ENCODE measurements at regions not wholly inside any gene's neighbourhood (a gene's known extent, or its start where the extent isn't known, plus 50 kb on each side); places are given as distances from the start of the nearest gene placed in this dataset.
"Not testable (repeated sequence)": the region's sequence is repeated elsewhere in the genome, so short reads cannot be mapped to it uniquely, and the experiment has no call there.

DNA sequence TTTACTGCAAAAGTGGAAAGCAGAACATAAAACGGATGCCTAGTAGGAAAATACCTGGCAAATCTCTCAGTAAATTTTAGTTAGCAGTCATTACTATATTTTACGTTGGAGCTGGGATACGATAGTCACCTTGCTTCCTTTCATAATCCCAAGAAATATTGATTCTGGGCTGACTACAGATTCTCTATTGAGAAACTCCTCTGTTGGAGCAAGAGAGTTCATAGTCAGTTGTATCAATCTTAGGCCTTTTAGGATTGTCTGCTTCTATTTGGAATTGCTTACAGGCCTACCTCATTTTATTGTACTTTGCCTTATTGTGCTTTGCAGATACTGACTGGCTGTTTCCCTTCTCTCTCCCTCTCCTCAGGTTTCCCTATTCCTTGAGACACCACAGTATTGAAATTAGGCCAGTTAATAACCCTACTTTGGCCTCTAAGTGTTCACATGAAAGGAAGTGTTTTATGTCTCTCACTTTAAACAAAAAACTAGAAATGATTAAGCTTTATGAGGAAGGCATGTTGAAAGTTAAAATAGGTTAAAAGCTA lies 233.7 kb upstream of the TARS1 start:
- Histone ChIP-seq H3K9ac (ENCODE audit: control insufficient read depth, extremely low read depth, insufficient read depth, low read length) (no peak overlapping the region), H3K36me3 (ENCODE audit: control insufficient read depth in 2 of 2, extremely low read depth in 1 of 2, insufficient read depth in 2 of 2, low read length in 2 of 2) (no peaks in the 10 kb centered on the region), H3K4me3 (ENCODE audit: control insufficient read depth in 2 of 3, extremely low read depth in 1 of 3, insufficient read depth in 2 of 3, low read depth in 1 of 3, low read length in 3 of 3) (no peak overlapping the region), H3K9me3 (ENCODE audit: control insufficient read depth, low read depth, low read length) (no peaks in the 10 kb centered on the region), H3K4me2 (ENCODE audit: control insufficient read depth, extremely low read depth, insufficient read depth, low read depth, low read length) (no peak overlapping the region), H3K4me1 (ENCODE audit: control insufficient read depth, extremely low read depth, insufficient read depth, low read length) (no peaks in the 10 kb centered on the region), H3K79me2 (ENCODE audit: control insufficient read depth, insufficient read depth, low read length) (no peaks in the 10 kb centered on the region), H3K27ac (ENCODE audit: control insufficient read depth, insufficient read depth, low read length) (no peak overlapping the region), H4K20me1 (ENCODE audit: control insufficient read depth, extremely low read depth, insufficient read depth, low read length) (no peaks in the 10 kb centered on the region), H2AFZ (ENCODE audit: control insufficient read depth, low read length) (no peak overlapping the region), H3K27me3 (ENCODE audit: control insufficient read depth, extremely low read depth, insufficient read depth, low read length) (no peaks in the 10 kb centered on the region), H3K9me1 (ENCODE audit: control insufficient read depth, extremely low read depth, insufficient read depth, low read length) (no peaks in the 10 kb centered on the region)
- TF ChIP-seq, protein P1, sequence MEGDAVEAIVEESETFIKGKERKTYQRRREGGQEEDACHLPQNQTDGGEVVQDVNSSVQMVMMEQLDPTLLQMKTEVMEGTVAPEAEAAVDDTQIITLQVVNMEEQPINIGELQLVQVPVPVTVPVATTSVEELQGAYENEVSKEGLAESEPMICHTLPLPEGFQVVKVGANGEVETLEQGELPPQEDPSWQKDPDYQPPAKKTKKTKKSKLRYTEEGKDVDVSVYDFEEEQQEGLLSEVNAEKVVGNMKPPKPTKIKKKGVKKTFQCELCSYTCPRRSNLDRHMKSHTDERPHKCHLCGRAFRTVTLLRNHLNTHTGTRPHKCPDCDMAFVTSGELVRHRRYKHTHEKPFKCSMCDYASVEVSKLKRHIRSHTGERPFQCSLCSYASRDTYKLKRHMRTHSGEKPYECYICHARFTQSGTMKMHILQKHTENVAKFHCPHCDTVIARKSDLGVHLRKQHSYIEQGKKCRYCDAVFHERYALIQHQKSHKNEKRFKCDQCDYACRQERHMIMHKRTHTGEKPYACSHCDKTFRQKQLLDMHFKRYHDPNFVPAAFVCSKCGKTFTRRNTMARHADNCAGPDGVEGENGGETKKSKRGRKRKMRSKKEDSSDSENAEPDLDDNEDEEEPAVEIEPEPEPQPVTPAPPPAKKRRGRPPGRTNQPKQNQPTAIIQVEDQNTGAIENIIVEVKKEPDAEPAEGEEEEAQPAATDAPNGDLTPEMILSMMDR (optimal IDR thresholded peaks at IDR 0.05 in 1 of 3, IDR thresholded peaks at IDR 0.05 in 1 of 3, conservative IDR thresholded peaks at IDR 0.05 in 1 of 3; ENCODE audit: extremely low read depth in 1 of 3, insufficient read depth in 2 of 3, low read length in 3 of 3): no peak
- TF ChIP-seq EZH2 (IDR thresholded peaks at IDR 0.05; ENCODE audit: low read length): no peak
- DNase-seq (ENCODE audit: low read depth, low spot score): no peak
- no peak for FAIRE-seq
- dilution Hi-C loops (cut with MboI; ENCODE audit: extremely low pct_ligation_motif_present, low sequenced_read_pairs): no loop called here

DNA sequence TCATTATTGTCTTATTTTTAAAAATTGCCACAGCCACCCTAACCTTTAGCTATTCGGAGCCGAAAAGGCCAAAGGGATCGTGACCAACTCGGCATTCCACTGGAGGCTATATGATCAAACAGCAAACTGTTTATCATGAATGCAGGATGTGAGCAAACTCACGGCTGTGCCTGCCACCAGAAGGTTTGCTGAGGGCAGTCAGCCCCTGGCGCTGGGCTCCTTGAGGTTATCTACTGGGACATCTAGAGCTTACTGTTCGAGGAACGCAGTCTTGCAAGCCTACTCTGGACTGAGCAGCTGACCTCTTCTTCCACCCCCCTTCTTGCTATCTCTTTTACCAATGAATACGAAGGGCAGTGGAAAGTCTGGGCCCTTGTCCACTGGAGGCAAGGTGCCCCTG lies 231.5 kb upstream of the TARS1 start:
- H4K20me1 ChIP-seq (ENCODE audit: control insufficient read depth, extremely low read depth, insufficient read depth, low read length): no peaks in the 10 kb centered on the region
- no peaks in the 10 kb centered on the region for H3K9me3 ChIP-seq (ENCODE audit: control insufficient read depth, low read depth, low read length)
- no peaks in the 10 kb centered on the region for H3K4me1 ChIP-seq (ENCODE audit: control insufficient read depth, extremely low read depth, insufficient read depth, low read length)
- no peak overlapping the region for H3K4me2 ChIP-seq (ENCODE audit: control insufficient read depth, extremely low read depth, insufficient read depth, low read depth, low read length)
- TF ChIP-seq, protein P1 (optimal IDR thresholded peaks at IDR 0.05 in 1 of 3, IDR thresholded peaks at IDR 0.05 in 1 of 3, conservative IDR thresholded peaks at IDR 0.05 in 1 of 3; ENCODE audit: extremely low read depth in 1 of 3, insufficient read depth in 2 of 3, low read length in 3 of 3): no peak
- TF ChIP-seq EZH2 (IDR thresholded peaks at IDR 0.05; ENCODE audit: low read length): no peak
- H2AFZ ChIP-seq (ENCODE audit: control insufficient read depth, low read length): no peak overlapping the region
- dilution Hi-C loops (cut with MboI; ENCODE audit: extremely low pct_ligation_motif_present, low sequenced_read_pairs): no loop called here
- no peak for DNase-seq (ENCODE audit: low read depth, low spot score)
- no peaks in the 10 kb centered on the region for H3K79me2 ChIP-seq (ENCODE audit: control insufficient read depth, insufficient read depth, low read length)
- FAIRE-seq: no peak
- no peaks in the 10 kb centered on the region for H3K9me1 ChIP-seq (ENCODE audit: control insufficient read depth, extremely low read depth, insufficient read depth, low read length)
- no peak overlapping the region for H3K4me3 ChIP-seq (ENCODE audit: control insufficient read depth in 2 of 3, extremely low read depth in 1 of 3, insufficient read depth in 2 of 3, low read depth in 1 of 3, low read length in 3 of 3)
- no peaks in the 10 kb centered on the region for H3K27me3 ChIP-seq (ENCODE audit: control insufficient read depth, extremely low read depth, insufficient read depth, low read length)
- no peak overlapping the region for H3K27ac ChIP-seq (ENCODE audit: control insufficient read depth, insufficient read depth, low read length)
- H3K36me3 ChIP-seq (ENCODE audit: control insufficient read depth in 2 of 2, extremely low read depth in 1 of 2, insufficient read depth in 2 of 2, low read length in 2 of 2): no peaks in the 10 kb centered on the region
- no peak overlapping the region for H3K9ac ChIP-seq (ENCODE audit: control insufficient read depth, extremely low read depth, insufficient read depth, low read length)

DNA sequence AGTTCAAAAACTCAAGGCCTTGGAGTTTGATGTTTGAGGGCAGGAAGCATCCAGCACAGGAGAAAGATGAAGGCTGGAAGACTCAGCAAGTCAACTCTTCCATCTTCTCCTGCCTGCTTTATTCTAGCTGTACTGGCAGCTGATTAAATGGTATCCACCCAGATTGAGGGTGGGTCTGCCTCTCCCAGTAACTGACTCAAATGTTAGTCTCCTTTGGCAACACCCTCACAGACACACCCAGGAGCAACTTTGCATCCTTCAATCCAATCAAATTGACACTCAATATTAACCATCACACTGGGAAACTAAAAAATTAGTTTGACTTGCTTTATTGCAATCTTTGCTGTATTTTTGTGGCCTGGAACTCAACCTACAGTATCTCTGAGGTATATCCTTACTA lies 230.5 kb upstream of the TARS1 start:
- H3K4me2 ChIP-seq (ENCODE audit: control insufficient read depth, extremely low read depth, insufficient read depth, low read depth, low read length); H3K27ac ChIP-seq (ENCODE audit: control insufficient read depth, insufficient read depth, low read length); H2AFZ ChIP-seq (ENCODE audit: control insufficient read depth, low read length); FAIRE-seq; H3K36me3 ChIP-seq (ENCODE audit: control insufficient read depth in 2 of 2, extremely low read depth in 1 of 2, insufficient read depth in 2 of 2, low read length in 2 of 2); H3K9ac ChIP-seq (ENCODE audit: control insufficient read depth, extremely low read depth, insufficient read depth, low read length); dilution Hi-C loops (cut with MboI; ENCODE audit: extremely low pct_ligation_motif_present, low sequenced_read_pairs); H3K27me3 ChIP-seq (ENCODE audit: control insufficient read depth, extremely low read depth, insufficient read depth, low read length); H3K4me1 ChIP-seq (ENCODE audit: control insufficient read depth, extremely low read depth, insufficient read depth, low read length); H3K4me3 ChIP-seq (ENCODE audit: control insufficient read depth in 2 of 3, extremely low read depth in 1 of 3, insufficient read depth in 2 of 3, low read depth in 1 of 3, low read length in 3 of 3); H3K9me1 ChIP-seq (ENCODE audit: control insufficient read depth, extremely low read depth, insufficient read depth, low read length); H3K79me2 ChIP-seq (ENCODE audit: control insufficient read depth, insufficient read depth, low read length); H3K9me3 ChIP-seq (ENCODE audit: control insufficient read depth, low read depth, low read length); DNase-seq (ENCODE audit: low read depth, low spot score); H4K20me1 ChIP-seq (ENCODE audit: control insufficient read depth, extremely low read depth, insufficient read depth, low read length): not testable (repeated sequence)
